PC-9 (cell line): ENCODE measurements at regions not wholly inside any gene's neighbourhood (a gene's known extent, or its start where the extent isn't known, plus 50 kb on each side); places are given as distances from the start of the nearest gene placed in this dataset.
A peak's percentile ranks its signal among the peaks of the same experiment; 100 is the strongest.

Source experiments
- BruUV-seq: library from RNA; stranded (reverse); fragments of 400-500 nt; replicated peaks from 2 replicates; lab custom pipeline; 2021; lab: Mats Ljungman, UMichigan
- CTCF ChIA-PET: fragments of 300-600 bp; sonication (Branson Sonifier 250); formaldehyde crosslinking; loops from one replicate; lab custom pipeline; 2022; ENCODE audit warnings: antibody characterized with exemption; lab: Charles Lee
- POLR2A ChIA-PET: fragments of 300-600 bp; sonication (Branson Sonifier 250); formaldehyde crosslinking; loops from one replicate; lab custom pipeline; 2022; ENCODE audit warnings: antibody characterized with exemption; ENCODE audit not compliant: unreplicated experiment; lab: Charles Lee
- DNase-seq, 2 experiments: peaks; one replicate each; pipeline versions ENCODE4 v3.0.0 to v3.0.0-alpha.2; 2015 to 2022; ENCODE audit warnings: mixed read lengths in 1 of 2
- H2AFZ ChIP-seq: fragments of 200-600 bp; sonication (generic); 2 replicates; pipeline ENCODE4 v1.8.1; 2017; ENCODE audit warnings: antibody characterized with exemption
- H3F3A ChIP-seq: fragments of 200-600 bp; sonication (generic); 2 replicates; pipeline ENCODE4 v1.8.1; 2017; ENCODE audit warnings: antibody characterized with exemption, mild to moderate bottlenecking, low read depth; ENCODE audit not compliant: insufficient read depth
- H3K27ac ChIP-seq: fragments of 200-600 bp; sonication (generic); 2 replicates; pipeline ENCODE4 v1.6.1; 2016; ENCODE audit warnings: mixed run types
- H3K27me3 ChIP-seq: fragments of 200-600 bp; sonication (generic); 2 replicates; pipeline ENCODE4 v1.6.1; 2016; ENCODE audit warnings: low read depth, mixed run types; ENCODE audit not compliant: insufficient read depth
- H3K36me3 ChIP-seq: fragments of 200-600 bp; sonication (generic); 2 replicates; pipeline ENCODE4 v1.6.1; 2016; ENCODE audit warnings: low read depth, mixed run types
- H3K4me1 ChIP-seq: fragments of 200-600 bp; sonication (generic); replicated peaks from 2 replicates; pipeline ENCODE4 v1.6.1; 2016; ENCODE audit warnings: mixed run types; ENCODE audit not compliant: insufficient read depth
- H3K4me2 ChIP-seq: fragments of 200-600 bp; sonication (generic); 2 replicates; pipeline ENCODE4 v1.6.1; 2017; ENCODE audit warnings: mixed run types
- H3K4me3 ChIP-seq: fragments of 200-600 bp; sonication (generic); 2 replicates; pipeline ENCODE4 v1.6.1; 2016; ENCODE audit warnings: mixed run types
- H3K79me2 ChIP-seq: fragments of 200-600 bp; sonication (generic); 2 replicates; pipeline ENCODE4 v1.6.1; 2017; ENCODE audit warnings: low read depth, mixed run types
- H3K9me2 ChIP-seq: fragments of 200-600 bp; sonication (generic); 2 replicates; pipeline ENCODE4 v1.8.1; 2017; ENCODE audit warnings: mild to moderate bottlenecking; ENCODE audit not compliant: insufficient read depth
- H3K9me3 ChIP-seq: fragments of 200-600 bp; sonication (generic); 2 replicates; pipeline ENCODE4 v1.8.1; 2016; ENCODE audit warnings: low read depth; ENCODE audit not compliant: insufficient read depth
- H4K20me1 ChIP-seq: fragments of 200-600 bp; sonication (generic); 2 replicates; pipeline ENCODE4 v1.8.1; 2017; ENCODE audit not compliant: insufficient read depth
- CTCF ChIP-seq: fragments of 200-600 bp; sonication (generic); conservative IDR thresholded peaks from 2 replicates; pipeline ENCODE4 v1.6.1; 2017; ENCODE audit warnings: mixed run types, antibody characterized with exemption, mild to moderate bottlenecking, moderate library complexity
- EZH2 ChIP-seq: fragments of 200-600 bp; sonication (generic); IDR thresholded peaks from 2 replicates; pipeline ENCODE4 v1.8.0; 2017; ENCODE audit warnings: antibody characterized with exemption, low read depth
- intact Hi-C: fragments of 100-400 bp; cut with micrococcal nuclease; formaldehyde crosslinking; loops from one replicate; pipeline ENCODE4 v1.10.0; 2022; ENCODE audit not compliant: unreplicated experiment

- no peaks in the 10 kb centered on the region for H4K20me1 ChIP-seq
- no peaks in the 10 kb centered on the region for H3K36me3 ChIP-seq
- intact Hi-C loops: no loop called here
- H3F3A ChIP-seq: no peaks in the 10 kb centered on the region
- H2AFZ ChIP-seq: no peak overlapping the region
- no peak overlapping the region for H3K4me3 ChIP-seq
- ChIA-PET POLR2A (no interaction called here), CTCF (no interaction called here)
- no peak for TF ChIP-seq CTCF
- TF ChIP-seq EZH2: no peak
- no peaks in the 10 kb centered on the region; the same call in 1 of the 2 replicates for H3K9me2 ChIP-seq
- no peak for DNase-seq
- H3K27ac ChIP-seq: no peak overlapping the region
- H3K27me3 ChIP-seq: no peaks in the 10 kb centered on the region
- H3K9me3 ChIP-seq: peaks cover 1% of the 10 kb centered on the region; the same call in 1 of the 2 replicates
- no peak overlapping the region for H3K4me2 ChIP-seq
- H3K4me1 ChIP-seq: no peaks in the 10 kb centered on the region
- H3K79me2 ChIP-seq: no peaks in the 10 kb centered on the region
- BruUV-seq: no TSS peak
Observed at GRCh38 chr2:221322741-221323140, 249.4 kb downstream of the EPHA4 start.

- no peak for DNase-seq
- CTCF ChIA-PET: no interaction called here
- H3K79me2 ChIP-seq: no peaks in the 10 kb centered on the region
- POLR2A ChIA-PET: interaction anchor here (0.5 kb wide), 1 partner anchor 219 kb away, joined by 5 read pairs; no protein-coding TSS in a partner anchor
- no peaks in the 10 kb centered on the region for H3K4me1 ChIP-seq
- H3K4me2 ChIP-seq: no peak overlapping the region
- no peaks in the 10 kb centered on the region for H3K27me3 ChIP-seq
- BruUV-seq: no TSS peak
- H3K4me3 ChIP-seq: no peak overlapping the region
- H2AFZ ChIP-seq: no peak overlapping the region
- H3F3A ChIP-seq: no peaks in the 10 kb centered on the region
- no peaks in the 10 kb centered on the region; the same call in 1 of the 2 replicates for H3K9me2 ChIP-seq
- no peak for TF ChIP-seq EZH2
- no peak for TF ChIP-seq CTCF
- H3K36me3 ChIP-seq: no peaks in the 10 kb centered on the region
- no peaks in the 10 kb centered on the region for H4K20me1 ChIP-seq
- peaks cover 4% of the 10 kb centered on the region; the same call in 1 of the 2 replicates for H3K9me3 ChIP-seq
- no peak overlapping the region for H3K27ac ChIP-seq
- intact Hi-C loops: no loop called here
Observed at GRCh38 chr2:221323513-221323912, 248.6 kb downstream of the EPHA4 start.

- H3K4me1 ChIP-seq: no peaks in the 10 kb centered on the region
- ChIA-PET CTCF (no interaction called here), POLR2A (no interaction called here)
- no peaks in the 10 kb centered on the region for H3K36me3 ChIP-seq
- H3K4me2 ChIP-seq: no peak overlapping the region
- no peak overlapping the region for H3K4me3 ChIP-seq
- H2AFZ ChIP-seq: no peak overlapping the region
- no peak overlapping the region for H3K27ac ChIP-seq
- TF ChIP-seq CTCF: no peak
- no peak for TF ChIP-seq EZH2
- no peaks in the 10 kb centered on the region for H4K20me1 ChIP-seq
- H3F3A ChIP-seq: no peaks in the 10 kb centered on the region
- H3K9me2 ChIP-seq: peaks cover 3% of the 10 kb centered on the region; the same call in 1 of the 2 replicates
- BruUV-seq: no TSS peak
- DNase-seq: peak in 1 of 2 experiments; percentile 19
- intact Hi-C loops: loop anchor here (2.0 kb wide), 1 partner anchor 242 kb away; the partner anchor contains the start of gene EPHA4
- peaks cover 9% of the 10 kb centered on the region; the same call in 1 of the 2 replicates for H3K9me3 ChIP-seq
- H3K79me2 ChIP-seq: no peaks in the 10 kb centered on the region
- H3K27me3 ChIP-seq: no peaks in the 10 kb centered on the region
Observed at GRCh38 chr2:221330436-221330835, 241.7 kb downstream of the EPHA4 start.
